Thoracic aorta (tissue), 2 donors: ENCODE measurements at regions not wholly inside any gene's neighbourhood (a gene's known extent, or its start where the extent isn't known, plus 50 kb on each side); places are given as distances from the start of the nearest gene placed in this dataset.

Experiments
- ATAC-seq: fragments of 150-250 bp; one replicate; pipeline ENCODE4 v1.8.0; 2017; ENCODE audit warnings: low read depth; ENCODE audit not compliant: insufficient number of reproducible peaks, low FRiP score
- DNase-seq: peaks from one replicate; pipeline ENCODE4 v3.0.0-alpha.2; 2020; ENCODE audit warnings: low spot score
- H3K27ac ChIP-seq, 2 donors: fragments of 200-600 bp; sonication (generic); 1 replicate in 1 of 2; 2 replicates in 1 of 2; pipeline ENCODE4 v1.5.1; 2016; ENCODE audit warnings: mild to moderate bottlenecking in 2 of 2, moderate library complexity in 2 of 2
- H3K27me3 ChIP-seq: fragments of 200-600 bp; sonication (generic); replicated peaks from 2 replicates; pipeline ENCODE4 v1.6.0; 2016; ENCODE audit warnings: mild to moderate bottlenecking; ENCODE audit not compliant: insufficient read depth
- H3K36me3 ChIP-seq: fragments of 200-600 bp; sonication (generic); one replicate; pipeline ENCODE4 v1.5.1; 2016
- H3K4me1 ChIP-seq, 2 donors: fragments of 200-600 bp; sonication (generic); 1 replicate in 1 of 2; 2 replicates in 1 of 2; pipeline versions ENCODE4 v1.5.1 to v1.6.0; 2016; ENCODE audit warnings: low read depth in 2 of 2, mild to moderate bottlenecking in 1 of 2; ENCODE audit not compliant: control insufficient read depth in 1 of 2
- H3K4me3 ChIP-seq: fragments of 200-600 bp; sonication (generic); 2 replicates; pipeline ENCODE4 v1.5.1; 2016; ENCODE audit warnings: mild to moderate bottlenecking
- H3K9me3 ChIP-seq: fragments of 200-600 bp; sonication (generic); 2 replicates; pipeline ENCODE4 v1.5.1; 2016
- TF ChIP-seq, protein P1 (sequence below): fragments of 200-600 bp; sonication (generic); IDR thresholded peaks from one replicate; pipeline ENCODE4 v1.5.1; 2019; ENCODE audit warnings: antibody characterized with exemption

DNA sequence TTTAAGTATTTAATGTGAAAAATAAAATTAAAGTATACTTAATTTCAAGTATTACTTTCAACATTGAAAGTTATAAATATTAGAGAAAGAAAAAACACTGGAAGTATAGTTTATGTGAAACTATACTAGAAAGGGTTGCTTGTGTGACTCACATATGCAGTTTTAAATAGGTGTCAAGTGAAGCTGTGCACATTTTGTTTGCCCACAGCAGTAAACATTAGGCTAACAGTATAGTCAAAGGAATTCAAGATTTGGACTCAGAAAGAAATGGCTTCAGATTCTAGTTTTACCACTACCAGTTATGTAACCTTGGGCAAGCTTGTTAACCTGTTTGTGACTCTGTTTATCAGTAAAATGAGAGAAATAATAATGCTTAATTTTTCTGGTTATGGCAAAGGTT, 148.2 kb downstream of the FAM47B start:
- H3K4me1 ChIP-seq: no peaks in the 10 kb centered on the region
- DNase-seq (no peak), ATAC-seq (no peak)
- no peaks in the 10 kb centered on the region for H3K9me3 ChIP-seq
- no peaks in the 10 kb centered on the region for H3K36me3 ChIP-seq
- no peaks in the 10 kb centered on the region for H3K27me3 ChIP-seq
- TF ChIP-seq, protein P1, sequence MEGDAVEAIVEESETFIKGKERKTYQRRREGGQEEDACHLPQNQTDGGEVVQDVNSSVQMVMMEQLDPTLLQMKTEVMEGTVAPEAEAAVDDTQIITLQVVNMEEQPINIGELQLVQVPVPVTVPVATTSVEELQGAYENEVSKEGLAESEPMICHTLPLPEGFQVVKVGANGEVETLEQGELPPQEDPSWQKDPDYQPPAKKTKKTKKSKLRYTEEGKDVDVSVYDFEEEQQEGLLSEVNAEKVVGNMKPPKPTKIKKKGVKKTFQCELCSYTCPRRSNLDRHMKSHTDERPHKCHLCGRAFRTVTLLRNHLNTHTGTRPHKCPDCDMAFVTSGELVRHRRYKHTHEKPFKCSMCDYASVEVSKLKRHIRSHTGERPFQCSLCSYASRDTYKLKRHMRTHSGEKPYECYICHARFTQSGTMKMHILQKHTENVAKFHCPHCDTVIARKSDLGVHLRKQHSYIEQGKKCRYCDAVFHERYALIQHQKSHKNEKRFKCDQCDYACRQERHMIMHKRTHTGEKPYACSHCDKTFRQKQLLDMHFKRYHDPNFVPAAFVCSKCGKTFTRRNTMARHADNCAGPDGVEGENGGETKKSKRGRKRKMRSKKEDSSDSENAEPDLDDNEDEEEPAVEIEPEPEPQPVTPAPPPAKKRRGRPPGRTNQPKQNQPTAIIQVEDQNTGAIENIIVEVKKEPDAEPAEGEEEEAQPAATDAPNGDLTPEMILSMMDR: no peak
- H3K4me3 ChIP-seq: no peak overlapping the region
- no peak overlapping the region for H3K27ac ChIP-seq

DNA sequence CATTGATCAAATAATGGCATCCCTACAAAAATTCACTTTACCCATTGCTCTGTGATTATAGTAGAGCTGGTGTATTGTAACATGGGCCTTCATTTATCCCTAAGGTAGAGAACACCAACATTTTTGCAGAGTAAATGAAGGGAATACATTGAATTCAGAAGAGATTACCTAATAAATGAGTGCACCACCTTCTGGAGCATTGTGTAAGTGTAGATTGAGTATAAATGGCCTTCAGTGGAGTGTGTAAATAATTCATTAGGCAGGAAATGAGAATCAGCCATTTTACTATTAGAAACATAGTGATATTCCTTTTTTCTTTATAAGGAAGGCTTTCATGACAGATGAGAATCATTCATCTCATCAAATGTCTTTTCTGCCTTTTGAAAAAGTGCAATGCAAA, 155.8 kb downstream of the FAM47B start:
- TF ChIP-seq, protein P1: no peak
- no peaks in the 10 kb centered on the region for H3K36me3 ChIP-seq
- H3K4me1 ChIP-seq: no peaks in the 10 kb centered on the region
- no peak overlapping the region for H3K4me3 ChIP-seq
- ATAC-seq: no peak
- H3K27ac ChIP-seq: no peak overlapping the region
- DNase-seq: no peak
- no peaks in the 10 kb centered on the region for H3K27me3 ChIP-seq
- no peaks in the 10 kb centered on the region for H3K9me3 ChIP-seq

DNA sequence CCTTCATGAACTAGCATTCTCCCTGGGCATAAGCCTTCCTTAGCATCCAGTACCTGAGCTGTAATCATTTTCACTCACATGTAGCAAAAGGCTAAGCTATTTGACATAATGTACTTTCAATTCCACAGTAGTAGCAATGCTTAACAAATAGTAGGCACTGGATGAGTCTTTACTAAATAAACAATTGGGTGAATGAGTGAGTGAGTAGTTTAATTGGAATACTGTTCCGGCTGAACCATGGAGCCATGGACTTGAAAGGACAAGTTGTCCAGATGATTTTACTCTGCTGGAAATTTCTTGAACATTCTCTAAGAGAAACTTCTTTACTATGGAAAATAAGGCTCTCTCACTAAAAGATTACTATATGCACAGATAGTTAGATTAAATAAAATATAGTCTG, 159.3 kb downstream of the FAM47B start:
- H3K36me3 ChIP-seq: no peaks in the 10 kb centered on the region
- H3K4me1 ChIP-seq: no peaks in the 10 kb centered on the region
- H3K4me3 ChIP-seq: no peak overlapping the region
- ATAC-seq (no peak), DNase-seq (no peak)
- no peaks in the 10 kb centered on the region for H3K9me3 ChIP-seq
- no peak overlapping the region for H3K27ac ChIP-seq
- TF ChIP-seq, protein P1: no peak
- no peaks in the 10 kb centered on the region for H3K27me3 ChIP-seq

DNA sequence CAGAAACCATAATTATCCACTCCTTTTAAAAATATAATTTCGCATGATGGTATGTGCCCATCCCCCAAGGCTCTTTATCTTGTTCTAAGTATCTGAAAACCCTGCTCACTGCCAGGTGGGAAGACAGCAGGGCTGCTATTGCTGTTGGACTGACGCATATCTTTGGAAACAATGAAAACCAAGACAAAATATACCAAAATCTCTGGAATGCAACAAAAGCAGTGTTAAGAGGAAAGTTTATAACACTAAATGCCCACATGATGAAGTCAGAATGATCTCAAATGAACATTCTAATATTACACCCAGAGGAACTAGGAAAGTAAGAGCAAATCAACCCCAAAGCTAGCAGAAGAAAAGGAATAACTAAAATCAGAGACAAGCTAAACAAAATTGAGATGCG, 162.0 kb downstream of the FAM47B start:
- TF ChIP-seq, protein P1: no peak
- no peaks in the 10 kb centered on the region for H3K9me3 ChIP-seq
- ATAC-seq: no peak
- no peak for DNase-seq
- H3K27me3 ChIP-seq: no peaks in the 10 kb centered on the region
- no peak overlapping the region for H3K27ac ChIP-seq
- no peaks in the 10 kb centered on the region for H3K36me3 ChIP-seq
- H3K4me1 ChIP-seq: no peaks in the 10 kb centered on the region
- no peak overlapping the region for H3K4me3 ChIP-seq

DNA sequence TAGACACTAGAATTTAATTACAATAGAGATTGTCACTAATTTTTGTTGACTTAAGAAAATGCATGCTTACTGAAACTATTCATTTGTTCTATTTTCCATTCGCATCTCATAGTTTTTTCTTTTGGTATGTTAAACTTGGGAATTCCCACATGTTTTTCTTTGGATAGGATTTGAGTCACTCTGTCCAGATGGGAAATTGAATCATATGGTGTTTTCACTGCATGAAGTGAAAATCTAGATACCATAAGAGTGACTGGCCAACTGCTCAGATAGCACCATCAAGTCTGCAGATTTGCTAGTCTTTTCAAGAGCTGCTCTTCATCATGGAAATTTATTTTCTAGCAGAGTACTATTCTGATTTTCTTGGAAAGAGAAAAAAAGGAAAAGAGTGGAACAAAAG, 172.6 kb downstream of the FAM47B start:
- no peak overlapping the region for H3K27ac ChIP-seq
- H3K9me3 ChIP-seq: no peaks in the 10 kb centered on the region
- no peaks in the 10 kb centered on the region for H3K27me3 ChIP-seq
- H3K36me3 ChIP-seq: no peaks in the 10 kb centered on the region
- H3K4me1 ChIP-seq: no peaks in the 10 kb centered on the region
- DNase-seq (no peak), ATAC-seq (no peak)
- TF ChIP-seq, protein P1: no peak
- no peak overlapping the region for H3K4me3 ChIP-seq
